ENCODE measurements at regions not wholly inside any gene's neighbourhood (a gene's known extent, or its start where the extent isn't known, plus 50 kb on each side); places are given as distances from the start of the nearest gene placed in this dataset.

DNA sequence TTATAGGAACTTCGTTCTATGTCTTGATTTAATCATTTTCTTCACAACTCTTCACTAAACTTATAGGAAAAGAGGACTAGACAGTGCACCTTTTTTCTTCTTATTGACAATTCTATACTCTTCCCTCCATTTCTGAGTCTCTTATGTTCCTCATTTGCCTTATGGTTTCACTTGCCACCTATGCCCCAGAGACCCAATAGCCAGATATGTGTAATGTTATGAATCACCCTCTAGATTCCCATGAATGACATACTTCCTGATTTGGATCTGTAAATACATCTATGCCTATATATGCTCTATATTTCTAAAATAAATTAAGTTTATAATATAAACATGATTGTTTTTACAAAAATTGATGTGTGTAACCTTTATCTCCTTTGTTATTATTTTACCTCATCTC lies 514.1 kb upstream of the MEF2C start:
- intact Hi-C loops (cut with DNase I), result no loop called here
- no peak for FAIRE-seq
- no peaks in the 10 kb centered on the region for H3K27me3 ChIP-seq (ENCODE audit: control insufficient read depth, insufficient read depth, low read length)

DNA sequence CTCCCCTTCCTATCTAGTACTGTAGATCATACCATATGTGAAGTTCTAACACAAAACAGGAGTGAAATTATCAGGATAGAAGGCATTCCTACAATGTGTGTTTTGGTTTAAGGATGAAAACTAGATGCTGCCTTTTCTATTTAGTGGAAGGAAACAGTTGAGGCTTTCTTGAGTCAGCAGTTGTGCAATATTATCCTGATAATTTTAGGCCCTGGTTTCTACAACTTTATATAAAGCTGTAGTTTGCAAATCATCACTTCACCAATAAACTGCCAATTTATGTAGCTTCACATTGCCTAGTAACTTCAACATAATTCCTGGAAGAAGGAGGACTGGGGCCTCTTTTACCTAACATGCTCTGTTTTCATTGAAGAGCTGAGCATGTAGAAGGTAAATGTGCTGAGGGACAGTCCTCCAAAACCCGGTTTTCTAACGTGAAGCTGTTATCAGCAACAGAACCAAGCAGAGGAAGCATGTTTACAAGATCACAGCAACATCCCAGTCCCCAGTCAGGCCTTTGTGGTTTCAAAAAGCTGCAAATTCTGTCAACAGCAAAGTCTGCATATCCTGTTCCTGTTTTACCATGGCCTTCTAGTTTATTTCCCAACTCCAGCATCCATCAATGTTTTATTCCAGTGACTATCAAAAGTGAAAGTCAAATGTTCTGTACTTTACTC lies 513.4 kb upstream of the MEF2C start:
- TF ChIP-seq, protein P1, sequence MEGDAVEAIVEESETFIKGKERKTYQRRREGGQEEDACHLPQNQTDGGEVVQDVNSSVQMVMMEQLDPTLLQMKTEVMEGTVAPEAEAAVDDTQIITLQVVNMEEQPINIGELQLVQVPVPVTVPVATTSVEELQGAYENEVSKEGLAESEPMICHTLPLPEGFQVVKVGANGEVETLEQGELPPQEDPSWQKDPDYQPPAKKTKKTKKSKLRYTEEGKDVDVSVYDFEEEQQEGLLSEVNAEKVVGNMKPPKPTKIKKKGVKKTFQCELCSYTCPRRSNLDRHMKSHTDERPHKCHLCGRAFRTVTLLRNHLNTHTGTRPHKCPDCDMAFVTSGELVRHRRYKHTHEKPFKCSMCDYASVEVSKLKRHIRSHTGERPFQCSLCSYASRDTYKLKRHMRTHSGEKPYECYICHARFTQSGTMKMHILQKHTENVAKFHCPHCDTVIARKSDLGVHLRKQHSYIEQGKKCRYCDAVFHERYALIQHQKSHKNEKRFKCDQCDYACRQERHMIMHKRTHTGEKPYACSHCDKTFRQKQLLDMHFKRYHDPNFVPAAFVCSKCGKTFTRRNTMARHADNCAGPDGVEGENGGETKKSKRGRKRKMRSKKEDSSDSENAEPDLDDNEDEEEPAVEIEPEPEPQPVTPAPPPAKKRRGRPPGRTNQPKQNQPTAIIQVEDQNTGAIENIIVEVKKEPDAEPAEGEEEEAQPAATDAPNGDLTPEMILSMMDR (IDR thresholded peaks at IDR 0.05; ENCODE audit: borderline replicate concordance, extremely low read depth, insufficient read depth), result no peak
- H3K4me3 ChIP-seq (ENCODE audit: low read length in 3 of 3), result no peak overlapping the region
- H3K27me3 ChIP-seq (ENCODE audit: control insufficient read depth, insufficient read depth, low read length), result no peaks in the 10 kb centered on the region
- H3K27ac ChIP-seq (ENCODE audit: low read depth in 2 of 2, low read length in 2 of 2), result no peak overlapping the region
- H3K9ac ChIP-seq (ENCODE audit: low read length in 3 of 3), result no peak overlapping the region
- H3K4me1 ChIP-seq (ENCODE audit: control insufficient read depth in 2 of 3, insufficient read depth in 2 of 3, low read depth in 1 of 3, low read length in 3 of 3), result no peaks in the 10 kb centered on the region
- no peaks in the 10 kb centered on the region for H3K9me3 ChIP-seq (ENCODE audit: control insufficient read depth in 2 of 3, insufficient read depth in 1 of 3, low read length in 3 of 3)
- DNase-seq (peak in 1 of 5 donors; percentile 19), FAIRE-seq (no peak)
- no peaks in the 10 kb centered on the region for H3K36me3 ChIP-seq (ENCODE audit: control insufficient read depth in 2 of 3, insufficient read depth in 3 of 3, low read length in 3 of 3)
- intact Hi-C loops (cut with DNase I), result no loop called here

More for the DNA sequence above, 514.1 kb upstream of the MEF2C start:
- Histone ChIP-seq H3K9me3 (ENCODE audit: control insufficient read depth in 2 of 3, insufficient read depth in 1 of 3, low read length in 3 of 3) (no peaks in the 10 kb centered on the region), H3K4me1 (ENCODE audit: control insufficient read depth in 2 of 3, insufficient read depth in 2 of 3, low read depth in 1 of 3, low read length in 3 of 3) (no peaks in the 10 kb centered on the region), H3K27ac (ENCODE audit: low read depth in 2 of 2, low read length in 2 of 2) (no peak overlapping the region), H3K36me3 (ENCODE audit: control insufficient read depth in 2 of 3, insufficient read depth in 3 of 3, low read length in 3 of 3) (no peaks in the 10 kb centered on the region), H3K4me3 (ENCODE audit: low read length in 3 of 3) (no peak overlapping the region), H3K9ac (ENCODE audit: low read length in 3 of 3) (no peak overlapping the region)
- DNase-seq, result no peak
- TF ChIP-seq, protein P1 (IDR thresholded peaks at IDR 0.05; ENCODE audit: borderline replicate concordance, extremely low read depth, insufficient read depth), result no peak

DNA sequence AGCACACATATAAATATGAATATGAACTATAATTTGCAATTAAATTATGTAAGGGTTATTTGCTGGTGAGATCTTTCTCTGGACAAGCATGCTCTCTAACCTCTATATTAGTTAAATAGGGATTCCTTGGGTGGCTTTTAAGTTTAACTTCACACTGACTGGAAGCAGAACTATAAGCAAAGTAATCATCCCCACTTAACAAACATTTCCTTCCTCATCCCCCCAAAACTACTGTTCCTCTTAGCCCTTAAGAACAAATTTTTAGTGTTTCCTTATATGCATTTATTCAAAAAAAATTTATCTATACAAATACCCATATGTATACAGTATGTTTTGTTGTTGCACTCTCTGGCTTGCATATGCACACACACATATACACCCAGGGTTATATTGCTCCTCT lies 512.1 kb upstream of the MEF2C start:
- no peak overlapping the region for H3K4me3 ChIP-seq (ENCODE audit: low read length in 3 of 3)
- no peak overlapping the region for H3K27ac ChIP-seq (ENCODE audit: low read depth in 2 of 2, low read length in 2 of 2)
- intact Hi-C loops (cut with DNase I), result no loop called here
- no peaks in the 10 kb centered on the region for H3K4me1 ChIP-seq (ENCODE audit: control insufficient read depth in 2 of 3, insufficient read depth in 2 of 3, low read depth in 1 of 3, low read length in 3 of 3)
- no peaks in the 10 kb centered on the region for H3K27me3 ChIP-seq (ENCODE audit: control insufficient read depth, insufficient read depth, low read length)
- DNase-seq (no peak), FAIRE-seq (no peak)
- no peaks in the 10 kb centered on the region for H3K9me3 ChIP-seq (ENCODE audit: control insufficient read depth in 2 of 3, insufficient read depth in 1 of 3, low read length in 3 of 3)
- no peaks in the 10 kb centered on the region for H3K36me3 ChIP-seq (ENCODE audit: control insufficient read depth in 2 of 3, insufficient read depth in 3 of 3, low read length in 3 of 3)
- TF ChIP-seq, protein P1 (IDR thresholded peaks at IDR 0.05; ENCODE audit: borderline replicate concordance, extremely low read depth, insufficient read depth), result no peak
- no peak overlapping the region for H3K9ac ChIP-seq (ENCODE audit: low read length in 3 of 3)

DNA sequence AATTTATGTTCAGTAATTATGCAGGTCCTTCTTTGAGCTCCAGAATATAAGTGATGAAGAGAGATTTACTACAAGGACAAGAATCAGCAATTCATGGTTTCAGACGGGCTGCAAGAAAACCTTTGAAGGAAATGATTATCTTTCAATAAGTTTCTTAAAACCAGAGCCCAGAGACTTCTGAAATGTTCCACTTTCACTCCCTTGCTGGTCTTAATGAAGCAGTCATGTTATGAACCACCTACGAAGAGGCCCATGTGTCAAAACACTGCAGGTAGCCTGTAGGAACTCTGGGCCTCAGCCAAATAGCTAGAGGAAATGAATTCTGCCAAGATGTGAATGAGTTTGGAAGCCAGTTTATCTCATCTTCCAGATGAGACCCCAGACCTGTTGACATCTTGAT lies 505.9 kb upstream of the MEF2C start:
- intact Hi-C loops (cut with DNase I), result no loop called here
- no peaks in the 10 kb centered on the region for H3K4me1 ChIP-seq (ENCODE audit: control insufficient read depth in 2 of 3, insufficient read depth in 2 of 3, low read depth in 1 of 3, low read length in 3 of 3)
- TF ChIP-seq, protein P1 (IDR thresholded peaks at IDR 0.05; ENCODE audit: borderline replicate concordance, extremely low read depth, insufficient read depth), result no peak

More for the DNA sequence above, 505.9 kb upstream of the MEF2C start:
- DNase-seq, result no peak
- FAIRE-seq, result no peak
- Histone ChIP-seq H3K27ac (ENCODE audit: low read depth in 2 of 2, low read length in 2 of 2) (no peak overlapping the region), H3K36me3 (ENCODE audit: control insufficient read depth in 2 of 3, insufficient read depth in 3 of 3, low read length in 3 of 3) (no peaks in the 10 kb centered on the region), H3K9ac (ENCODE audit: low read length in 3 of 3) (no peak overlapping the region), H3K4me3 (ENCODE audit: low read length in 3 of 3) (no peak overlapping the region), H3K27me3 (ENCODE audit: control insufficient read depth, insufficient read depth, low read length) (no peaks in the 10 kb centered on the region), H3K9me3 (ENCODE audit: control insufficient read depth in 2 of 3, insufficient read depth in 1 of 3, low read length in 3 of 3) (no peaks in the 10 kb centered on the region)
